GM18498 (cell line): ENCODE measurements at regions not wholly inside any gene's neighbourhood (a gene's known extent, or its start where the extent isn't known, plus 50 kb on each side); places are given as distances from the start of the nearest gene placed in this dataset.
A peak's percentile ranks its signal among the peaks of the same experiment; 100 is the strongest.

Experiments used
- ATAC-seq: cut with Tn5 transposase; IDR thresholded peaks from one replicate; pipeline ENCODE4 v1.9.1; 2021; ENCODE audit warnings: mild to moderate bottlenecking, moderate library complexity; ENCODE audit not compliant: unreplicated experiment

- no peak for ATAC-seq
Measured at GRCh38 chr11:10358696-10359095, 53.8 kb downstream of the ADM start.

GRCh38 chr11:10359171-10359570 is 54.3 kb downstream of the ADM start:
- no peak for ATAC-seq

- no peak for ATAC-seq
Measured at GRCh38 chr11:10360835-10361234, 56.0 kb downstream of the ADM start.

- ATAC-seq, result no peak
Measured at GRCh38 chr11:10365045-10365444, 60.2 kb downstream of the ADM start.

- peak; percentile 83 for ATAC-seq
Measured at GRCh38 chr11:10366568-10367331, 61.9 kb downstream of the ADM start.

GRCh38 chr11:10371926-10372641 is 67.2 kb downstream of the ADM start:
- ATAC-seq, result no peak

- ATAC-seq, result no peak
Measured at GRCh38 chr11:10373340-10373739, 68.5 kb downstream of the ADM start.

GRCh38 chr11:10373929-10374328 is 69.1 kb downstream of the ADM start:
- no peak for ATAC-seq

- no peak for ATAC-seq
Measured at GRCh38 chr11:10374386-10374785, 69.5 kb downstream of the ADM start.

GRCh38 chr11:10375280-10375971 is 70.6 kb downstream of the ADM start:
- ATAC-seq, result no peak

GRCh38 chr11:10376061-10376460 is 71.2 kb downstream of the ADM start:
- ATAC-seq, result no peak

GRCh38 chr11:10377183-10377582 is 72.3 kb downstream of the ADM start:
- ATAC-seq, result no peak

- no peak for ATAC-seq
Measured at GRCh38 chr11:10378362-10378761, 73.5 kb downstream of the ADM start.

- ATAC-seq, result no peak
Measured at GRCh38 chr11:10379022-10379421, 74.1 kb downstream of the ADM start.

- no peak for ATAC-seq
Measured at GRCh38 chr11:10379426-10379825, 74.6 kb downstream of the ADM start.

GRCh38 chr11:10379871-10380568 is 75.0 kb upstream of the AMPD3 start:
- no peak for ATAC-seq

GRCh38 chr11:10380921-10381320 is 74.1 kb upstream of the AMPD3 start:
- no peak for ATAC-seq

- no peak for ATAC-seq
Measured at GRCh38 chr11:10381736-10382135, 73.3 kb upstream of the AMPD3 start.

- no peak for ATAC-seq
Measured at GRCh38 chr11:10382518-10382917, 72.5 kb upstream of the AMPD3 start.

GRCh38 chr11:10385696-10386095 is 69.4 kb upstream of the AMPD3 start:
- ATAC-seq, result no peak

GRCh38 chr11:10386361-10386760 is 68.7 kb upstream of the AMPD3 start:
- no peak for ATAC-seq
